Skeletal muscle satellite cell (primary cell): ENCODE measurements at regions not wholly inside any gene's neighbourhood (a gene's known extent, or its start where the extent isn't known, plus 50 kb on each side); places are given as distances from the start of the nearest gene placed in this dataset.

ENCODE experiments used
- H3K27me3 ChIP-seq: 2 replicates; pipeline ENCODE4 v1.7.0; 2013; ENCODE audit warnings: low read length; ENCODE audit not compliant: control insufficient read depth, insufficient read depth
- H3K36me3 ChIP-seq: 2 replicates; pipeline ENCODE4 v1.7.0; 2013; ENCODE audit warnings: mild to moderate bottlenecking, control low read depth, low read length; ENCODE audit not compliant: insufficient read depth
- H3K4me1 ChIP-seq: 2 replicates; pipeline ENCODE4 v1.7.0; 2013; ENCODE audit warnings: low read length; ENCODE audit not compliant: control insufficient read depth, insufficient read depth
- H3K4me2 ChIP-seq: 2 replicates; pipeline ENCODE4 v1.7.0; 2013; ENCODE audit warnings: mild to moderate bottlenecking, low read length
- H3K4me3 ChIP-seq: 2 replicates; pipeline ENCODE4 v1.7.0; 2013; ENCODE audit warnings: low read length
- H3K9ac ChIP-seq: 2 replicates; pipeline ENCODE4 v1.7.0; 2013; ENCODE audit warnings: mild to moderate bottlenecking, low read depth, low read length, moderate library complexity
- H3K9me3 ChIP-seq: replicated peaks from 2 replicates; pipeline ENCODE4 v1.7.0; 2013; ENCODE audit warnings: mild to moderate bottlenecking, control low read depth, low read length

DNA sequence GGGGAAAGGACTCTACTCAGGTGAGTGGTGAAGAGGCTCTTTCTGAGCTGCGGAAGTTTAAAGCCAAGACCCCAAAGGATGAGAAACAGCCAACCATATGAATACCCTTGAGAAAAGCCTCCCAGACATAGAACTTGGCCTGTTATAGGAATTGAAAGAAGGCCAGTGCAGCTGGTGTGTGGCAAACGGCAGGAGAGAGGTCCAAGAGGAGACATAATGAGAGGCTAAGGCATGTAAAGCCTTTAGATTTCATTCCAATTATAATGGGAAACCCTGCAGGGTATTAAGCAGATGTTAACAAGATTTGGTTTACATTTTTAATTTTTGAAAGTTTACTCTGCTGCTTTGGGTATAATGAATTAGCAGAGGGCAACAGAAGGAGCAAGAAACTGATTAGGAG is 552.1 kb upstream of the FBXO33 start:
- Histone ChIP-seq H3K4me2 (no peak overlapping the region), H3K9me3 (no peaks in the 10 kb centered on the region), H3K4me3 (no peak overlapping the region), H3K36me3 (no peaks in the 10 kb centered on the region), H3K4me1 (no peaks in the 10 kb centered on the region), H3K27me3 (no peaks in the 10 kb centered on the region), H3K9ac (no peak overlapping the region)

DNA sequence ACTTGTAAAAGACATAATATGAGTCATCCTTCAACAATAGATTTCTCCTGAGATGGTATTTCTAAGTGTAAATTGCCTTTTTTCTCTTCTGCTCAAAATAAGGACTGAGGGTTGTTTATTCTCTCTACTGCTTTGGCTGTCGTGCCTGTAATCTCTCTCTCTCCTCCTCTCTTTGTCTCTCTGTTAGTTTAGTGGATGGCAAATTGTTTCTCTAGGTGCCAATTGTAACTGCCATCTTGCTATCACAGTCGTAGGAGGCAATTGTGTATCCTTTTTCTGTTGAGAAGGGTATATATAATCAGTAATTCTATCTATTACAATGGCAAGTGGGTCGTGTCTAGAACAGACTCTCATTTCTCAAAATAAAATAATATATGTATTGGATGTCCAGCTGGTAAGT is 545.0 kb upstream of the FBXO33 start:
- H3K9me3 ChIP-seq: no peaks in the 10 kb centered on the region
- H3K4me2 ChIP-seq: no peak overlapping the region
- no peak overlapping the region for H3K4me3 ChIP-seq
- H3K9ac ChIP-seq: no peak overlapping the region
- H3K27me3 ChIP-seq: no peaks in the 10 kb centered on the region
- no peaks in the 10 kb centered on the region for H3K4me1 ChIP-seq
- no peaks in the 10 kb centered on the region for H3K36me3 ChIP-seq

DNA sequence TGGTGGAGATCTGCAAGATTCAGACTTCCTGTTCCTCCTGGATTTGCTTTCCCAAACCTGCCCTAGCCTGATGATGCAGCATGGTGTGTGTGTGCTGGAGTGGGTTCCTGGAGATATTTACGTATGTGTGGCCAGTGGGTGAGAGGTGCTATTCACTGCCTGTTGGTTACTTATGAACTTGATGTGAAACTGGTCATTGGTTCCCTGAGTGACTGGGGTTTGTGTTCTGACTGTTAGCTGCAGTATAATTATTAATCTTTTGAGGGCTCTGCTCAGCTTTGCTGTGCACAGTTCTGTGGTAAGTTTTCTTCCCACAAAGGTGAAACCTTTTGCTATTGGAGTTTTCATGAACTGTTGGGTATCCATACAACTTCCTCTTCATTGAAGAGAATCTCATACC is 541.8 kb upstream of the FBXO33 start:
- Histone ChIP-seq H3K4me3 (no peak overlapping the region), H3K4me2 (no peak overlapping the region), H3K9ac (no peak overlapping the region), H3K27me3 (no peaks in the 10 kb centered on the region), H3K4me1 (no peaks in the 10 kb centered on the region), H3K9me3 (peaks cover 10% of the 10 kb centered on the region), H3K36me3 (no peaks in the 10 kb centered on the region)

DNA sequence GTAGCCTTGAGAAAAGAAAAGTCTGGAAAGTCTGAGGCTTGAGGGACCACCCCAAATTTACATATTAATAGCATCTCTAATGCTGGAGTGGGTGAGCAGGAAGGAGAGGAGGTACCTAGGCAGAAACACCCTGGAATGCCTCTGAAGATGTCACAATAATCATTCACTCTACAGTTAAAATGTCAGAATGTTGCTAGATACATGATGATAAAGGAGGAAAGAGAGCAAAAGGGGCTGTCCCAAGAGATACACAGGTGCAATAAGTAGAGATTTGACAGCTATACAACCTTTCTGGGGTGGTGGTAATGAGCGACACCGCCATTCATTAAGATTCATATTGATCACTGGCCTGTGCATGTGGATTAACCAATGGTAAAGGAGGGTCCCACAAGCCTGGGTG is 540.5 kb upstream of the FBXO33 start:
- Histone ChIP-seq H3K4me3 (no peak overlapping the region), H3K9ac (no peak overlapping the region), H3K4me2 (no peak overlapping the region), H3K36me3 (no peaks in the 10 kb centered on the region), H3K9me3 (peaks cover 10% of the 10 kb centered on the region), H3K4me1 (no peaks in the 10 kb centered on the region), H3K27me3 (no peaks in the 10 kb centered on the region)

DNA sequence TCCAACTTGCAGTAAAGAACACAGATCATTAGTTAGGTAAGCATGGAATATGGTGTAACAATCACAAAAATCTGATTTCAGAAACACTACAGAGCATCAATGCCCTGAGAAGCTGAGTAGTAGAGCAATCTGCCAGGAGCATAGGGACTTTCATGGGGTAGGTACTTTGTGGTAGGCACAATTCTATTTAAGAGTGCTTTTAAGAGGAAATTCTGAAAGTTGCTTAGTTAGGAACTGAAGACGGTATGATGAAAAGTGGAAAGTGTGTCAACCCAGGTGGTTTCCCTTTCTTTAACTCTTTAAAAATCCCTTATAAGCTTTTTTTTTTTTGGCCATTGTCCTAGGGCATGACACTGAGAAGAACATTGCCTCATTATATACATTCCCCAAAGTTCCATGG is 535.7 kb upstream of the FBXO33 start:
- Histone ChIP-seq H3K4me3 (no peak overlapping the region), H3K27me3 (no peaks in the 10 kb centered on the region), H3K36me3 (no peaks in the 10 kb centered on the region), H3K9me3 (peaks cover 10% of the 10 kb centered on the region), H3K9ac (no peak overlapping the region), H3K4me2 (no peak overlapping the region), H3K4me1 (no peaks in the 10 kb centered on the region)

DNA sequence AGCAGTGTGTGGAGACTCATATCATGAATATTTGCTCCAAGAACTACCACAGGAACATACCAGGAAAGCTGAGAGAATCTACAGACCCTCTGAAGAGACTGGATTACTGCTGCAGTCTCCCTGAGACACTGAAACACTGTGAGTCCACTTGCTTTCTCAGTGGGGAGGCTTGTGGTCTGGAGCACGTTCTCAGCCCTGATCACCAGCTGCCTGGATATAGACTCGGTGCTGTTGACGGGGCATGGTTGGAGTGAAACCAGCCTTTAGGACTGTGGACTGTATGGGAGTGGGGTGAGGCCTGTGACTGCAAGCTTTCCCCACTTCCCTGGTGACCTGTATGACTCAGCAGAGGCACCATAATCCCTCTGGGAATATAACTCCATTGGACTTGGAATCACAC is 525.8 kb upstream of the FBXO33 start:
- H3K27me3 ChIP-seq: no peaks in the 10 kb centered on the region
- no peak overlapping the region for H3K9ac ChIP-seq
- H3K4me2 ChIP-seq: no peak overlapping the region
- no peak overlapping the region for H3K4me3 ChIP-seq
- peaks cover 3% of the 10 kb centered on the region for H3K9me3 ChIP-seq
- H3K4me1 ChIP-seq: no peaks in the 10 kb centered on the region
- H3K36me3 ChIP-seq: no peaks in the 10 kb centered on the region

DNA sequence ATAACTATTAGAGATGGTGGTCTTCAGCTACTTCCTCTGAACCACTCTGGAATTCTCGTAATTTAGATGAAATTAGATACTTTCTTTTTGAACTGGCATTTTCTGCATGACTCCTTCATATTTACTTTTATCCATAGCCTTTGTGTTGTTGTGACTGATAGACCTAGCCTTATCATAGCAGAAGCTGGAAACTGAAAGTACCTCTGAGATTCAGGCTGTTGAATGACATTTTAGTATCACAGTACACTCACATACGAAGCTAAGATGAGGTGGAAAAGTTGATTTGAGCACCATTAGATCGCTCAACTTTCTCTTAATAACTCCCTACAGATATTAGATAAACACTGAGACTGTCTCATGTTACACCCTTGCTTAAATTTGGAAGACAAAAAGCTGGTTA is 525.1 kb upstream of the FBXO33 start:
- H3K27me3 ChIP-seq: no peaks in the 10 kb centered on the region
- H3K36me3 ChIP-seq: no peaks in the 10 kb centered on the region
- no peak overlapping the region for H3K4me3 ChIP-seq
- peaks cover 3% of the 10 kb centered on the region for H3K9me3 ChIP-seq
- H3K4me2 ChIP-seq: no peak overlapping the region
- H3K4me1 ChIP-seq: no peaks in the 10 kb centered on the region
- no peak overlapping the region for H3K9ac ChIP-seq

DNA sequence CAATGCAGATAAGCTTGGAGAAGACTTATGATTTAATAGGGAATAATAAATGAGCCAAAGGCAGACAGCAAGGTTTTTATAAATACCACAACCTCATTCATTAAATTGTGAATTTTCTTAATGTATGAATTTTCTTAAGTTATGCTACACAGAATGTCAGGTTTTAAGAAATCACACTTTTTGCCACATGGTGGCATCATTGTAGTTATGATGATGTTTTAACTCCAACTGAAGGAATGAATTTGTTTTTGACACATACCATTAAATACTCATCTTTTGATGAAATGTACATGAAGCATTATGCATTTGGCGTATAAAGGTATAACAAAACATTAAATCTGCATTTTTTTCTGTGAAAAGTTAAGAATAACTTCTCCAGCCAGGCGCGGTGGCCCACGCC is 524.1 kb upstream of the FBXO33 start:
- Histone ChIP-seq H3K4me2 (no peak overlapping the region), H3K4me3 (no peak overlapping the region), H3K4me1 (no peaks in the 10 kb centered on the region)

DNA sequence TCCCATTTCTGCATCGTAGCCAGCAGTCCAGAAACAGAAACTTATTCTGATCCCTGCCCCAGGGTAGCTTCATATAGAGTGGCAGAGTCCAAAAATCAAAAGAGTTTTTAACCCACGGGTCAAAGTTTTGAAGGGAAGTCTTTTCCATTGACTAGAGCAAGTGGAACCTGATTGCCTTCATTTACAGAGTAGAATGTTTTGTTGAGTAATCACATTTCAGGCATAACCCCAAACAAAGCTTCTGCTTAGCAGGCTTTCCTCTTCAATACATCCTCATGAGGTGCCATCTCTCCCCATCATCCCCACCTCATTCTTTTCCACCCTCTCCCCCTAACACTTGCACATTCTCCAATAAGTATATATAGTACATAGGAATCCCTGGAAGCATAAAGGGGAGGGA is 516.0 kb upstream of the FBXO33 start:
- no peak overlapping the region for H3K9ac ChIP-seq
- no peak overlapping the region for H3K4me2 ChIP-seq
- no peaks in the 10 kb centered on the region for H3K36me3 ChIP-seq
- H3K4me3 ChIP-seq: no peak overlapping the region
- H3K9me3 ChIP-seq: peaks cover 10% of the 10 kb centered on the region
- no peaks in the 10 kb centered on the region for H3K27me3 ChIP-seq
- no peaks in the 10 kb centered on the region for H3K4me1 ChIP-seq

More for the DNA sequence above, 524.1 kb upstream of the FBXO33 start:
- Histone ChIP-seq H3K36me3 (no peaks in the 10 kb centered on the region), H3K9me3 (peaks cover 3% of the 10 kb centered on the region), H3K27me3 (no peaks in the 10 kb centered on the region), H3K9ac (no peak overlapping the region)

DNA sequence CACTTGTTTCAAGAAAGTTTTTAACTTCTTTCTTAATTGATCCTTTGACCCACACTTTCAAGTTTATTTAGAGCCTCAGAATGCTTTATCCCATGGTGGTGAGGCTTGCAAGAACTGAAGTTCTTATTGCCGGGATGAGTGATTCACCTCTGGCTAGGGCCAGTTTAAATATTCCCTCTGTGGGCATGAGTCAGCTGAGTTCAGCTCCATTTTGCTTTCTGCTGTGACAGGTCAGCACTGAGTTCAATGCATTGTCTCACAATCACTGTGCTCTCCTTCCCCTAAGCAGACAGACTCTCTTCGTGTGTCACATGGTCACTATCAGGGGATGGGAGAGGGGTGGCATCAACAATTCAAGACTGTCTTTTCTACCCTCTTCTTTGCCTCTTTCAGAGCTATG is 514.6 kb upstream of the FBXO33 start:
- Histone ChIP-seq H3K9ac (no peak overlapping the region), H3K27me3 (no peaks in the 10 kb centered on the region), H3K4me3 (no peak overlapping the region), H3K4me1 (no peaks in the 10 kb centered on the region), H3K9me3 (peaks cover 10% of the 10 kb centered on the region), H3K4me2 (no peak overlapping the region), H3K36me3 (no peaks in the 10 kb centered on the region)

DNA sequence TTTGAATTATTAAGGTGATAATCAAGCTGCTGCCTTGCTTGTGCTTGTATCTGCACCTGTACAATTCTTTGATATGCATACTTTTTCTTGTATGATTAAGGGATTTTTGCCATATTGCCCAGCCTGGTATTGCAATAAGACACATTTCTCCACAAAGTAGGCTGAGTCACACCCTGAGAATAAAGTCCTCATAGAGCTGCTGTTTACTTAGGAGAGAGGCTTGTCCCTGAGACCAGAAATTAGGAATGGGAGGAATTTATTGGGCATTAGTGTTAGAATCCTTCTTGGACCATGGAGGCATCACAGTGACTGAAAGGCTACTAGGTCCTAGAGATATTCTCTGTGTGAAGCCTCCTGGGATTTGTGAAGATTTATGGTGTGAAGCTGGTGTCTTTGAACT is 506.8 kb upstream of the FBXO33 start:
- H3K9me3 ChIP-seq: no peaks in the 10 kb centered on the region
- H3K4me3 ChIP-seq: no peak overlapping the region
- no peak overlapping the region for H3K4me2 ChIP-seq
- no peaks in the 10 kb centered on the region for H3K4me1 ChIP-seq
- no peak overlapping the region for H3K9ac ChIP-seq
- no peaks in the 10 kb centered on the region for H3K36me3 ChIP-seq
- no peaks in the 10 kb centered on the region for H3K27me3 ChIP-seq

DNA sequence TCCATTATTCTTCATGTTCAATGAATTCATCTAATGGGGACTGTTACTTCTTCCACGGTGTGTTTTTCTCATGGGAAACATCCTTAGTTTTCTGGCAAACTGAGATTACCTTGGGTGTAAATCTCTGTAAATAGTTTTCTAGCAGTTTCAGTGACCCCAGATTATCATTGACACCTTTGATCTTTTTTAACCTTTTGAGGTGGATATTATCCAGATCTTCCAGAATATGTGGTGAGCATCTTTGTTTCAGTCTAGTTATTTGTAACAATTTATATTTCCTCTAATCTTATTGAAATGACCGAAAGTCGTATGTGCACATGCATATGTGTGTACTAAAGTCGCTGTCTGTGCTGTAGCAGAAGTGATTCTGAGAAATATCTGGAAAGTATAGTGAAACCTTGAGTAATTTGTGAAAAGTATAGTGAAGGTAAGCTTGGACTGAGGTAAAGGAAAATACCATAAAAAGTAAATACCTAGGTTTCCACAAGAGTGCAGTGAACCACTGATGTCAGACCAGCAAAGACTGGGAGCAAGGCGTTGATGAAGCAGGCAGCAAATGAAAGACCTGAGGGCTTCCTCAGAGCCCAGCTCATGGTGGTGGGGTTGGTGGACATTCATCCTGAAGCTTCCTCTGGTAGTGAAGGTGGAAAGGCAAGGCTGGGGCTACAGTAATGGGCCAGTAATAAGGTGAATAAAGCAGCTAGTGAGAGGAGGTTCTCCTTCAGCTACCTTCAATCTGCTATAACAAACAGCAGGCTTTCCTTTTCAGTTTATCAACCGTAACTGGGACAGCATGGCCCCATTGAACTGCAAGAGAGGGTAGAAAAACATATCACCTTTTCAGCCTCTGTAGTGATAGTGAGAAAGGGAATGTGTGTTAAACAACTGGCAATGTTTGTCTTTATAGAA is 480.2 kb upstream of the FBXO33 start:
- no peaks in the 10 kb centered on the region for H3K27me3 ChIP-seq
- no peaks in the 10 kb centered on the region for H3K36me3 ChIP-seq
- H3K4me1 ChIP-seq: no peaks in the 10 kb centered on the region
- no peak overlapping the region for H3K4me3 ChIP-seq
- no peak overlapping the region for H3K4me2 ChIP-seq
- H3K9me3 ChIP-seq: peaks cover 4% of the 10 kb centered on the region
- H3K9ac ChIP-seq: no peak overlapping the region
